ENCODE measurements at regions not wholly inside any gene's neighbourhood (a gene's known extent, or its start where the extent isn't known, plus 50 kb on each side); places are given as distances from the start of the nearest gene placed in this dataset.
"Not testable (repeated sequence)": the region's sequence is repeated elsewhere in the genome, so short reads cannot be mapped to it uniquely, and the experiment has no call there.

DNA sequence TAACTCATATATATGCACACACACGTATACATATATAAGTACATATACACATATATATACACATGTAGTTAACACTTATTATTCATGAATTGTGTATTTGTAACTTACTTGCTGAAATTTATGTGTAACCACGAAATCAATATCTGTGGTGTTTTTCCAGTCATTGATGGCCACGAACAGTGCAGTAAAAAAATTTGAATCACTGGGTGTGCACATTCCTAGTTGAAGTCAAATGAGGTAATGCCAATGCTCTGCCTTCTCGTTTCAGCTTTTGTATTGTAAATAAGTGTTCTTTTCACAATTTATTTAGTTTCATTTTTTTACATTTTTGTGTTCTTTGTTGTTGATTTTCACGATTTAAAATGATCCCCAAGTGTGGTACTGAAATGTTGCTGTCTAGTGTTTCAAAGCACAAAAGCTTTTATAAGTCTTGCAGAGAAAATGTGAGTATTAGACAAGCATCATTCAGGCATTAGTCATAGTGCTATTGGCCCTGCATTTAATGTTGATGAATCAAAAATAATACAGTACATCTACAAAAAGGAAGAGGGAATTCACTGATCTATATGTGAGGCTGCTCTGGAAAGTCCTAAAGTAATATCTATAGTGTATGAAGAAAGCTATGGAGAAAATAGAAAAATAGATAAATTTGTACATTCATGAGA, 419.0 kb downstream of the DSC3 start:
- DNase-seq (ENCODE audit: low spot score) = no peak

DNA sequence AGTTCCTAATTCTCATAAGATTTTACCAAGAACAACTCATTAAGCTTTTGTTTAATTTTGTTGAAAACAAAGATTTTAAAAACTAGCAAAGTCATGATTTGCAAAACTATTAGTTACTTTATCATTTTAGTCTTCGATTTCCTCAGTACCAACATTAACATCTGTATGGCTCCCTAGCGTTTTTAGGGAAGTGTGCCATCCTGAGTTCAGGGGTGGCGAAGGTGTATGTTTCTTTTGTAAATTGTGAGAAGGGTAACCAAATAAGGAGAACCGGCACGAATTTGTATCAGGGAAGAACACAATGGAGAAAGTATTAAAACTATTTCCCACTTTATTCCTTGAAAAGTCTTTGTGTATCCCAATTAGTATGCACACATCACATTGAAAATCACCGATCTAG, 419.9 kb downstream of the DSC3 start:
- DNase-seq (ENCODE audit: low spot score) = no peak

DNA sequence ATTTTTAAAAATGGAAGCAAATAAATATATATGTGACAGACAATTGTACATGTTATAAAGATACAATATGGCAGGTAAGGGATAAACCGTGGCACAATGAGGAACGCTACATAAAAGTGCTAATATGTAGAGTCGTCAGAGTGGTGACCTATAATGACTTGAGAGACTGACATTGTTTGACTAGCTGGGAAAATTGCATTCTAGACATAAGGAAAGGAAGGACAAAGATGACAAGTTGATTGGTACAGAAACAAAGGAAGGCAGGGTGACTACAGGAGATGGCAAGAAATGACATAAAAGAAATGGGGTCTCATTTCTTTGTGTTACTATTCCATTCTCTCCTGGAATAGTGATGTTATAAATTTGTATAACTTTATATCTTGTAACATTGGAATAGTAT, 420.4 kb downstream of the DSC3 start:
- DNase-seq (ENCODE audit: low spot score) = no peak

DNA sequence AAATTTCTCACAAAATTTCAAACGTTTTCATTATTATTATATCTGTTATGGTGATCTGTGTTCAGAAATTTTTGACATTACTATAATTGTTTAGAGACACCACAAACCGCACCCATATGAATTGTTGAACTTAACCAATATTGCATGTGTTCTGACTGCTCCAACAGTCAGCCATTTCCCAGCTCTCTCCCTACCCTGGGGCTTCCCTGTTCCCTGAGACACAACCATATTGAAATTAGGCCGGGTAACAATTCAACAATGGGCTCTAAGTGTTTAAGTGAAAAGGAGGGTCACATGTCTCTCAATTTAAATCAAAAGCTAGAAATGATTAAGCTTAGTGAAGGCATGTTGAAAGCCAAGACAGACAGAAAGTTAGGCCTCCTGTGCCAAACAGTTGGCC, 424.0 kb downstream of the DSC3 start:
- no peak for DNase-seq (ENCODE audit: low spot score)

DNA sequence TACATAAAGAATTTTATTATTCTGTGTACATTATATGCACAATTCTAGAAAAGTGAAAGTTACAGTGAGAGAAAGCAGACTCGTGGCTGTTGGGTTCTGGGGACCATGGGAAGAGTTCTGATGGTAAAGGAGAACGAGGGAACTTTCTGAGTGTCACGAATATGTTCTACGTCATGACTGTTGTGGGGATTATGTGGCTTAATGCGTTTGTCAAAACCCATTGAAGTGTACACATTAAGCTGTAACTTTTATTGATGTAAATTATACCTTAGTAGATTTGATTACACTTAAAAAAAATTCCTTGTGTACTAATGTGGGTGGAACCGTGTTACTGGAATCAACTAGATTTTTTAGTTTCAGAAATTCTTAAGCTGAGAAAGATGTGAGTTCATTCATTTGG, 426.1 kb downstream of the DSC3 start:
- DNase-seq (ENCODE audit: low spot score) = no peak

DNA sequence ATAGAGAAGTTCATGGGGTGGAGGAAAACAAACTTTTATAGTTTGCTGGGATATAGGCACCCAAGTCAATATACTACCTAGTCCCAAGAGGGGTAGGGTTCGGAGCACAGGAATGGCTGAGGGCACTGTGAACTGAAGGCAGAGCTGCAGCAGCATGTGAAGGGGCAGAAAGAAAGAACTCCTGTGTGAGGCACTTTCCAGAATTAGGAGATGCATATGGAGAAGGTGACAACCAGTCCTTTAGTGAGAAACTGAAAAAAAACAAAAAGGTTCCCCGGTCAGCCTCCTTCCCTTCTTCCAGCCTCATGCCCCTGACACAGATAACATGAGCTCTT, 429.1 kb downstream of the DSC3 start:
- no peak for DNase-seq (ENCODE audit: low spot score)

DNA sequence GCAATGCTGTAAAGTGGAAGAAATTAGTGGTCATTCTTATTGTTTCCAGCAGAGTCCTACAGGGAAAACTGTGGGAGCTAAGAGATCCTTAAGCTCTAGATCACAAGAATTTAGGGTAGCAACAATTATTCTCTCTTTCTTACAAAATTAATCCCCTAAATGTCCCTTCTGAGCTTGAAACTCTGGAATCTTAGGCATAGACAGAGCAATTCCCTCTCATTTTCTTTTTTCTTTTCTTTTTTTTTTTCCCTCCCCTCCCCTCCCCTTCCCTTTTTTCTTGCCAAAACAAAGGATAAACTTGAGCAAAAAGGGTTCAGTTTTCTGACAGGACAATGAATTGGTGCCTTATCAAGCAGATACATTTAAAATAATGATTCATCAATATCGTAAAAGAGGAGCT, 441.0 kb downstream of the DSC3 start:
- DNase-seq (ENCODE audit: low spot score) = no peak

DNA sequence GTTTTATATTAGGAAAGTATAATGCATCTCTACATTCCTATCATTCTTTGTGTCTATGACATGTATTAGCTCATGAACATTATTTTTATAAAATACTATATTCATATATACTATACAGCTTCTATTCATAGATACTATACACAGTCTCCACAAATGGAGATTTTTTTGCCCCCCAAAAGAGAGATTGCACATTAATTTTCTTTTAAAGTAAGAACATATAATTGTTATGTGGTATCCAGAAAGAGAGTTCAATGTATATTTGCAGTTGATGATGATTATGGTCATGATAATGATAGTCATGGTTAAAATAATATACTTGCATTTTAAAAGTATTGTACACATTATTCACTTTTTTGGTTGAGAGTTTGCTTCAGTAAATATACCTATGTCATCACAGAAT, 445.3 kb downstream of the DSC3 start:
- DNase-seq (ENCODE audit: low spot score) = no peak

DNA sequence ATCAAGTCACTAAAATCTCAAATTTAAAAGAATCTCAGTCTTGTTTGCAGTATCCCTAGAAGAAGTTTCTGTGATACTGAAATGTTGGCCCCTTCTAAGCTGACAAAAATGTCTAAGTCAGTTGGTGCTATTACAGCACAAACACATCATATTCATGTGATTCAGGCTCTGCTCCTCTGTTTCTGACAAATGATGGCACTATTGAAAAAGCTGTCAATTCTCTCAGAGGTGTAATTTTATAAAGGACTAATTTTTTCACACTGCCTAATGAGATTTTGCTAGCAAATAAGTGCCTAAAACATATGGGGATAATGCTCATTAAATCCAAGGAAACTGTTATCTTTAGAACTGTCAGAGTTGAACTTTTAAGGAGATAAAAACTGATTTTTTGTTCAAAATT, 445.9 kb downstream of the DSC3 start:
- no peak for DNase-seq (ENCODE audit: low spot score)

DNA sequence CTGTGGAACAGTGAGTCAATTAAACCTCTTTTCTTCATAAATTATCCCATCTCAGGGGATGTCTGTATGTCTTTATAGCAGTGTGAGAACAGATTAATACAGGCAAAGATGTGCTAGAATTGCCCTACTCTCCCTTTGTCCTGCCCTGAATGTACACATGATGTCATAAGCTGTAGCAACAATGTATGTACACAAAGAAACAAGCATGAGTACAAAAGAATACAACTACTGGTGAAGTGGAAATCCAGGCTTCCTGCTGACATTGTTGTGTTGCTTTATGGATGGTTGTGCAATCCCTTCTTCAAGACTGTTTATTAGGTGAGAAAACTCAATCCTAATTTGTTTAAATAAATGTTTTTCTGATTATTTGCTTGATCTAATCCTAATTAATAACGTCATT, 446.6 kb downstream of the DSC3 start:
- DNase-seq (ENCODE audit: low spot score) = no peak

DNA sequence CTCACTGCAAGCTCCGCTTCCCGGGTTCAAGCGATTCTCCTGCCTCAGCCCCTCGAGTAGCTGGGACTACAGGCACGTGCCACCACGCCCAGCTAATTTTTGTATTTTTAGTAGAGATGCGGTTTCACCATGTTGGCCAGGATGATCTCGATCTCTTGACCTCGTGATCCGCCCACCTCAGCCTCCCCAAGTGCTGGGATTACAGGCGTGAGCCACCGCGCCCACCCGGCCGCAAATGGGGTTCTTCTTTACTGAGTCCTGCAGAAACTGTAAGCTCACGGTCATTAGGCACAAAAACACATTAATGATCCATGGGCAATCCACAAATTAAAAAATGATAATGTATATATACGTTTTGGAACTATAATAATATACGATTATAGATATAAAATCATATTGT, 447.6 kb downstream of the DSC3 start:
- not testable (repeated sequence) for DNase-seq (ENCODE audit: low spot score)

DNA sequence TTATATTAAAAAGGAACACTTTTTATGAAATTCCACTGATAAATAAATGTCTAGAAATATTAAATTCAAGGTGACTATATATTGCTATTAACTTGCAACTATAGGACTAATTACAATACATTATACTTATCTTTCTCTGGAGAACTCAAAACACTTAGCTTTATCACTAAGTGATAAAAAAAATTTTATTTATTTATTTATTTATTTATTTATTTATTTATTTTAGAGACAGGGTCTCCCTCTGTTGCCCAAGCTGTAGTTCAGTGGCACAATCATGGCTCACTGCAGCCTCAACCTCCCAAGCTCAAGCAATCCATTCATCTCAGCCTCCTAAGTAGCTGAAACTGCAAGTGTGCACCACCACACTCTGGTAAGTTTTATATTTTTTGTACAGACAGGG, 451.1 kb downstream of the DSC3 start:
- DNase-seq (ENCODE audit: low spot score) = no peak

DNA sequence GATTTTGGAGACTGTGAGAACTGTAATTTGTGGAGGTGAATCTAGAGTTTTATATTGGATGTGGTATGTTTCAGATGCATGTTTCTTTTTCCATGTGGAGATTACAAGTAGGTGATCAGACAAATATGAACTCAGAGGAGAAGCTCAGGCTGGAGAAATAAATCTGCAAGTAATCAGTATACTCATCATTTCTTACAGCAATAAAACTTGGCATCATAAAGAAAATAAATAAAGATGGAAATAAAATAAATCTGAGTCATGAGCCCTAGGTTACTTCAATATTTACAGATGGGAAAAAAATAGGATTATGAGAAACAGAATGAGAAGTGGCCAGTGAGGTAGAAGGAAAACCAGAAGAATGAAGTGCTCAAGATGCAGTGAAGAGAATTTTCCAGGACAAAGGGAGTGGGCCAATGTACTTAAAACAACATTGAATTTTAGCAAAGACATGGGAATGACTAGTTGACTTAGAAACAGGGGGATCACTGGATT, 453.8 kb downstream of the DSC3 start:
- no peak for DNase-seq (ENCODE audit: low spot score)

DNA sequence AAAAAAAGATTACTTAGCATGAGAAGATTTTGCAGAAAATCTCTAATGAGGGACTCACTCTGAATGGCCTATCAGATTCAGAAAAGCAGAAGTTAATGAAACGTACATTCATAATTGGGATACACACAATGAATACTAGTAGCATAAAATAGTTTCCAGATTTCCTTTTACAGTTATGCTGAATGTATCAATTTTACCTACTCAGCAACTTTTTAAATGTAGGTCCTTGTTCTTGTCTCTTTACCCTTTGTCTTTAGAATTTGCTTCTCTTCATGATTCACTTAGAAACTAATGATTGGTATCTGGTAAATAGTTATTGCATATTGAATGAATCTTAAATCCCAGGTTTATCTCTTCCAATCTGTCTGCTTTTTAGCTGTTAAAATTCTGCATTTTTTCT, 458.8 kb downstream of the DSC3 start:
- no peak for DNase-seq (ENCODE audit: low spot score)

DNA sequence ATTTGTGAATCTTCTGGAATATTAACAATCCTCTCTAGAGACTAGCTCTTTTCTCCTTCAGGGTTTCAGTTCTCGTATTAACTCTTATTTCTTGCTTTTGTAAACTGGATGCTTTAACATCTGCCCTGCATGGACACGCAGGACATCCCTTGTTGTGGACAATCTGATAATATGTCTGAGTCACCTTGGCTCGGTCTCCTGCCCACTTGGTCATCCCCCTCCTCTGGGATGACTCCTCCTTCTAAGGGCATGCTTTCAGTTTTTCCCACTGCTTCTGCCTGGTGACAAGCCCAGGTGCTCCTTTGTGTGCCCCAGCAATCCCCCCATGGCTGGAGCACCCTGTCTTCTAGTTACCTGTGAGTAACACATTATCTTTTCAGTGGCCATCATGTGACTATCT, 460.5 kb downstream of the DSC3 start:
- DNase-seq (ENCODE audit: low spot score) = no peak

DNA sequence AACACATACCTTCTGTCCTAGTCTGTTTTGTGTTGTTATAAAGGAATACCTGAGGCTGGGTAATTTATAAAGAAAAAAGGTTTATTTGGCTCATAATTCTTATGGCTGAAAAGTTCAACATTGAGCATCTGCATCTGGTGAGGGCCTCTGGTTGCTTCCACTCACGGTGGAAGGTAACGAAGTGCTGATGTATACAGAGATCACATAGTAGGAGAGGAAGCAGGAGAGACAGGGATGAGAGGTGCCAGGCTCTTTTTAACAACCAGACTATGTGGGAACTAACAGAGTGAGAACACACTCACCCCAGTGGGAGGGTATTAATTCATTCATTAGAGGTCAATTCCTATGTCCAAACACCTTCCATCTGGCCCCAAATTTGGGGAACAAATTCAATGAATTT, 463.8 kb downstream of the DSC3 start:
- DNase-seq (ENCODE audit: low spot score) = no peak

DNA sequence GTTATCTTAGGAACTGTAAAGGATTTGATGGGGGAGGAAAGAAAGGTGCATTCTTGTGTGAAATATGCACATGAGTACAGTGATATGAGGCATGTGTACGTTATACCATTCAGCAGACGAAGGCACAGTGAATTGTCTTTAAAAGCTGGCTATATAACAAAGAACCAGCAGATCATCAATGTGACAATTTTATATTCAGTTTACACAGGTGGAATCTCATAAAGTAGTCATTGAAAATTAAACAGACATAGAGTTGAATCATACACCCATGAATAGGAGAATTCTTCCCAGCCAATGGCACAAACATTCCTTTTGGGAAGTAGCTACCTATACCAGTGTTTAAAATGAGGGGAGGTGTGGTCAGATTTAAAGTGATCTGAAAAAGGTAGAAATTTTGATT, 470.3 kb downstream of the DSC3 start:
- no peak for DNase-seq (ENCODE audit: low spot score)

DNA sequence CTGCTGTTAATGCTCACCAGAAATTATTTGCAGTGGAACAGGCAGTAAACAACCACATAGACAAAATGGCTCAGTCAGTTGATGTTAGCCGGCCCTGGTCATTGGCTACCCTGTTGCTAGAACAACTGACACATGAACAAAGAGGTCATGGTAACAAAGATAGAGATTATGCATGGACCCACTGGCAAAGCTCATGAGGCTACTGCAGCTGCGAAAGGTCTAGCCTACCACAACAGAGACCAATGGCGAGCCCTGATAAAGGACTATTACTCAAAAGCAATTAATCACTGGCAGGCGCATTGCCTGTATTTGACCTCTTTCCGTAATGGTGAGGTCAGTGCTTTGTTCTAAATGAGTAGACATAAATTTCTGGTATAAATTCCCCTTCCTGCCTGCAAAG, 474.2 kb downstream of the DSC3 start:
- DNase-seq (ENCODE audit: low spot score) = no peak

DNA sequence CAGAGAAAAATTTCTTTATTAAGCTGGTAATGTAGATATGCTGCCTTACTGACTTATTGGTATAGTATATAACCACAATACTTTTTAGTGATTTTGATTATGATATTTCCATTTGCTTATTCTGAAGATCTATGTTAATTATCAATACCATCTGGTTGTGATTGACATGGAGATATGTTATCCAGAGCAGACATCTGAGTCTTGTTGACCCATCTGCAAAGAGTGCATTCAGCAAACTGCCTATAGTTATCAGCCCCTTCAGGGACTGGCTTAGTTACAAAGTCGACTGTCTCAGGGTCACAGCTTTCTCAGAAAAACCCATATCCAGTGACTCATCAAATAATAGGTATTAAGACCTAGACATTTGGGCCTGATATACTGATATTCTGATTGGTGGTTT, 475.7 kb downstream of the DSC3 start:
- no peak for DNase-seq (ENCODE audit: low spot score)

DNA sequence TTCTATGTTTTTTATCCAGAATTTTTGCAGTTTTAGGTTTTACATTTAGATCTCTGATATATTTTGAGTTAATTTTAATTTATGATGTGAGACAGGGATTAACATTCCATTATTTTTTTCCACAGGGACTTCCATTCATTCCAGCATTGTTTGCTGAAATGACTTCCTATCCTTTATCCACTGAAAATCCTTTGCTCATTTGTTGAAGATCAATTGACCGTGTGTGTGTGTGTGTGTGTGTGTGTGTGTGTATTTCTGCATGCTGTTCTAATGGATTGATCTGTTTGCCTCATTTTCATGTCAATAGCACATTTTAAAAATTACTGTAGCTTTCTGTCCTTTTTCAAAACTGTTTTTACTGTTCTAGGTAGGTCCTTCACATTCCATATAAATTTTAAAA, 480.3 kb downstream of the DSC3 start:
- no peak for DNase-seq (ENCODE audit: low spot score)

DNA sequence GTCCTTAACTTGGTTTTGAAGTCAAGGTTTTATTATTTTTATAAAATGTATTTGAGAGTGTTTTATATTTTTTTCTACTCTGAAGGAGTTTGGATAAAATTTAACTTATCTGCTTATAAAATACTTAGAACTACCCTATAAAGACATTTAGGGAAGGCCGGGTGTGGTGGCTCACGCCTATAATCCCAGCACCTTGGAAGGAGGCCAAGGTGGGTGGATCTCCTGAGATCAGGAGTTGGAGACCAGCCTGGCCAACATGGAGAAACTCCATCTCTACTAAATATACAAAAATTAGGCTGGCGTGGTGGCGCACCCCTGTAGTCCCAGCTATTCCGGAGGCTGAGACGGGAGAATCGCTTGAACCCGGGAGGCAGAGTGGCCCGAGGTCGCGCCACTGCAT, 486.4 kb downstream of the DSC3 start:
- peak; percentile 15 for DNase-seq (ENCODE audit: low spot score)

DNA sequence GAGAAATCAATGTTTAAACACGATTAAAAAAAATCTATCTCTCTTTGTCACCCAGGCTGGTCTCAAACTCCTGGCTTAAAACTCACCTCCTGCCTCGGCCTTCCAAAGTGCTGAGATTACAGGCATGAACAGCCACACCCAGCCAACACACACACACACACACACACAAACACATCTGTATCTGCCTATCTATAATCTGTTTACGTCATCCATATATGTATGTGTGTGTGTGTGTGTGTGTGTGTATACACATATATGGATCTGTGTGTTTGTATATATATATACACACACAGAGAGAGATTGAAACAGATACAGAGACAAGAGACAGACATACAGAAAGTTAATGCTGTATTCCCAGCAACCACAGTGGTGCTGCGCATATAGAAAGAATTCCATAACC, 497.1 kb downstream of the DSC3 start:
- DNase-seq (ENCODE audit: low spot score) = no peak

DNA sequence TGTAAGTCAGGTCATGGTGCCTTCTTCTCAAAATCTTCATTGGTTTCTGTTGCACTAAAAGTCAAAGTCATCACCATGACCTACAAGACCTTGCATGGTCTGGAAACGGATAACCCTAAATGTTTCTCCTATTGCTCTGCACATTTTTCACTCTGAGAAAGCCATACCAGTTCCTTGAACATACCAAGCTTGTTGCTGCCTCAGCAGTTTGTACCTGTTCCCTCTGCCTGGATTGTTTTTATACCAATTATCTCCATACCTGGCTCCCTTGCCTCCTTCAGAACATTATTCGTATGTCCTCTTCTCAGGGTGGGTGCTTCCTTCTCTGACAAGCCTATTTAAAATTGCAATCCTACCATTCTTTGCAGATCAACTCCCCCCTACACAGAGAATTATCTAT, 498.4 kb downstream of the DSC3 start:
- DNase-seq (ENCODE audit: low spot score) = no peak

DNA sequence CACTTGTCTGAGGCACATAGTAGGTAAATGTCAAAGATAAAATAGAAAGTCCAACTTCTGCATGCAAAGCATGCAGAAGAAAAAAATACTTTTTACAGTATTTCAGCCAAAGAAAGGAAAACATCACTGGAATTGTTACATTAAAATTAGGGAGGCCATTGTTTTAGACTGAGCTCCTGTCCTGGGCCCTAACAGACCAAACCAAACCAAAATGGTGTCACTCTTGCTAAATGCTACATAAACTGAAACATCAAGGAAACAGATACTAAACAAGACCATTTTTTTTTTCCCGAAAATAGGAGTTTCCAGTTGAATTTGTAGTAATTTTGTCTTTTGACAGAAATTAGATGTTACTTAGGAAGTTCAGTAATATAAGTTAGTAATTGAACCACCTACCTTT, 508.8 kb downstream of the DSC3 start:
- DNase-seq (ENCODE audit: low spot score) = no peak

DNA sequence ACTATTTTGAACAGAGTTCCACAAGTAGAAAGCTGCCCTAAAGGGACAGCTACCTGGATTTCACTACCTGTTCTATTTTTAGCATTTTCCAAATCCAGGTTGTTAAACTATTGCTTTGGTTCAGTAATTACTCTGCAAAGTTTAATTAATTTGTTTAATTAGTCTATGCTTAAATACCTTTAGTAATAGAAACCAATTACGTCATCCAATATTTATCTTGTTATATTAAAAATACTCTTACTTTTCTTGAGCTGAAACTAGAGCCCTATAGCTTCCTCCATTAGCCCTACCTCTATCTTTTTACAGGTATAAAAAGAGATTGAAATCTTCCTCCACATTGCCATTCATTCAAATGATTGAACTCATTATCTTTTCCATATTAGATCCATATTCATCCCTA, 514.6 kb downstream of the DSC3 start:
- DNase-seq (ENCODE audit: low spot score) = no peak
